Esophagus squamous epithelium (tissue), 5 donors: ENCODE measurements at regions not wholly inside any gene's neighbourhood (a gene's known extent, or its start where the extent isn't known, plus 50 kb on each side); places are given as distances from the start of the nearest gene placed in this dataset.

Experiments used
- DNase-seq: peaks from one replicate; lab custom pipeline; 2025; lab: John Stamatoyannopoulos, UW
- H3K27ac ChIP-seq, 4 donors: fragments of 200-600 bp; sonication (generic); one replicate each; pipeline ENCODE4 v1.5.1; 2016 to 2019; ENCODE audit warnings: mild to moderate bottlenecking in 1 of 4
- H3K27me3 ChIP-seq, 4 donors: fragments of 200-600 bp; sonication (generic); 1 replicate in 3 of 4; 2 replicates in 1 of 4; pipeline versions ENCODE4 v1.5.1 to v1.6.0; 2017 to 2021; ENCODE audit warnings: antibody characterized with exemption in 1 of 4
- H3K36me3 ChIP-seq, 3 donors: fragments of 200-600 bp; sonication (generic); one replicate each; pipeline ENCODE4 v1.5.1; 2016 to 2019
- H3K4me1 ChIP-seq, 3 donors: fragments of 200-600 bp; sonication (generic); one replicate each; pipeline ENCODE4 v1.5.1; 2017 to 2019
- H3K4me3 ChIP-seq, 4 donors: fragments of 200-600 bp; sonication (generic); 1 replicate in 3 of 4; 2 replicates in 1 of 4; pipeline ENCODE4 v1.5.1; 2016 to 2019; ENCODE audit warnings: mild to moderate bottlenecking in 2 of 4, moderate library complexity in 1 of 4
- H3K9me3 ChIP-seq, 3 donors: fragments of 200-600 bp; sonication (generic); one replicate each; pipeline ENCODE4 v1.5.1; 2016 to 2019
- CTCF ChIP-seq, 6 experiments: fragments of 450-650 bp in 4 of 6; fragments of 200-600 bp in 2 of 6; sonication (generic) in 2 of 6; IDR thresholded peaks; one replicate each; pipeline ENCODE4 v1.5.1; 2016 to 2019; ENCODE audit warnings: antibody characterized with exemption in 6 of 6, mild to moderate bottlenecking in 4 of 6, moderate library complexity in 4 of 6
- POLR2A ChIP-seq, 4 donors: fragments of 450-650 bp; IDR thresholded peaks; one replicate each; pipeline ENCODE4 v1.6.1; 2017; ENCODE audit warnings: antibody characterized with exemption in 4 of 4, mild to moderate bottlenecking in 4 of 4, moderate library complexity in 3 of 4
- WGBS, 2 donors: methylation state at CpG; one replicate each; pipeline ENCODE4 v1.1.5; 2018; 5-methylcytosine and 5-hydroxymethylcytosine counted together
- intact Hi-C: fragments of 100-400 bp; cut with DNase I; formaldehyde crosslinking; loops from one replicate; pipeline ENCODE4 v1.15.0; 2022
- donor health status: DM: yes; HTN: yes; CAD: no.

GRCh38 chr3:102240720-102241119 is 194.1 kb upstream of the ZPLD1 start:
- Histone ChIP-seq H3K4me1 (no peaks in the 10 kb centered on the region), H3K4me3 (no peak overlapping the region), H3K27me3 (no peaks in the 10 kb centered on the region), H3K36me3 (no peaks in the 10 kb centered on the region), H3K27ac (no peak overlapping the region), H3K9me3 (no peaks in the 10 kb centered on the region)
- no peak for TF ChIP-seq POLR2A (IDR thresholded peaks at IDR 0.05)
- TF ChIP-seq CTCF (IDR thresholded peaks at IDR 0.05): no peak
- DNase-seq: no peak
- WGBS, 2 donors: 60 to 61% methylated on average over 1 of the region's 1 CpG
- intact Hi-C loops: no loop called here

- TF ChIP-seq CTCF (IDR thresholded peaks at IDR 0.05) (no peak), POLR2A (IDR thresholded peaks at IDR 0.05) (no peak)
- Histone ChIP-seq H3K9me3 (no peaks in the 10 kb centered on the region), H3K27ac (no peak overlapping the region), H3K36me3 (no peaks in the 10 kb centered on the region), H3K4me3 (no peak overlapping the region), H3K4me1 (no peaks in the 10 kb centered on the region), H3K27me3 (no peaks in the 10 kb centered on the region)
- DNase-seq: no peak
- intact Hi-C loops: no loop called here
- 76 to 81% methylated on average over 2 of the region's 2 CpGs for WGBS, 2 donors
Measured at GRCh38 chr3:102248981-102249705, 185.7 kb upstream of the ZPLD1 start.

- 83 to 100% methylated on average over 1 of the region's 1 CpG for WGBS, 2 donors
- Histone ChIP-seq H3K4me3 (no peak overlapping the region), H3K27ac (no peak overlapping the region), H3K36me3 (no peaks in the 10 kb centered on the region), H3K4me1 (no peaks in the 10 kb centered on the region), H3K27me3 (no peaks in the 10 kb centered on the region), H3K9me3 (no peaks in the 10 kb centered on the region)
- TF ChIP-seq CTCF (IDR thresholded peaks at IDR 0.05): no peak
- no peak for TF ChIP-seq POLR2A (IDR thresholded peaks at IDR 0.05)
- DNase-seq: no peak
- intact Hi-C loops: no loop called here
Measured at GRCh38 chr3:102255736-102256135, 179.1 kb upstream of the ZPLD1 start.

DNA sequence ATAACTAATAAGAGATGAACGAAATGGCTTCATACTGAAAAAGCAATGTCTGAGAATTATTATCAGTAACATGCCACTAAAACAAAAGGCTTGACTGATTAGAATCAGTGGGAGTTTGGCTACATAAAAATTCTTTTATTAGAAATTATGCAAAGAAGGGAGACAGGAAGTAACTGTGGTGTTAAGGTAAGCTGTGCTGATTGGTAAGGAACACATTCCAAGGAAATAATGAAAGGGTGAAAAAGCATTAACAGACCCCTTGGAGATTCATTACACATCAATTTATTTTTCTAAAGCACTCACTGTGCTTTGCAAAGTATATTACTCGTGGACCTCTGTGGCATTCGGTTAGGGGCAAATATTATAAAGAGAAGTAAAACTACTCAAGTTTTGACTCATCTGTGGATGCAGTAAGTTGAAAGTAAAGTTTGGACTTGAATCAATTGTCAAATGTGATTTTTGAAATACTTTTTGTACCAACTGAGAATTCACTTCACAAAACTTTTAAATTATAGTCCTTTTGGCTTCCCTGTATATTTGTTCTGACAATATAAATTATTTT is 176.1 kb upstream of the ZPLD1 start:
- Histone ChIP-seq H3K4me3 (no peak overlapping the region), H3K4me1 (no peaks in the 10 kb centered on the region), H3K9me3 (no peaks in the 10 kb centered on the region), H3K36me3 (no peaks in the 10 kb centered on the region), H3K27ac (no peak overlapping the region), H3K27me3 (no peaks in the 10 kb centered on the region)
- DNase-seq: no peak
- TF ChIP-seq CTCF (IDR thresholded peaks at IDR 0.05) (no peak), POLR2A (IDR thresholded peaks at IDR 0.05) (no peak)
- intact Hi-C loops: no loop called here
- WGBS, 2 donors: 32 to 37% methylated on average over 3 of the region's 3 CpGs

- TF ChIP-seq POLR2A (IDR thresholded peaks at IDR 0.05): no peak
- no peak for TF ChIP-seq CTCF (IDR thresholded peaks at IDR 0.05)
- Histone ChIP-seq H3K4me3 (no peak overlapping the region), H3K4me1 (no peaks in the 10 kb centered on the region), H3K36me3 (no peaks in the 10 kb centered on the region), H3K27ac (no peak overlapping the region), H3K27me3 (no peaks in the 10 kb centered on the region), H3K9me3 (no peaks in the 10 kb centered on the region)
- 46 to 58% methylated on average over 2 of the region's 2 CpGs for WGBS, 2 donors
- intact Hi-C loops: no loop called here
- no peak for DNase-seq
Measured at GRCh38 chr3:102259663-102260062, 175.2 kb upstream of the ZPLD1 start.
